Astrocyte (in vitro differentiated cells and primary cell): ENCODE measurements at regions not wholly inside any gene's neighbourhood (a gene's known extent, or its start where the extent isn't known, plus 50 kb on each side); places are given as distances from the start of the nearest gene placed in this dataset.

Experiments
- DNase-seq: peaks from one replicate; pipeline ENCODE4 v3.0.0-alpha.2; 2010; ENCODE audit warnings: low read depth
- FAIRE-seq: peaks from 2 replicates; lab custom pipeline; 2011; peaks lifted over from hg19 to GRCh38; lab: Jason Lieb, UNC
- H2AFZ ChIP-seq: 2 replicates; pipeline ENCODE4 v1.6.0; 2012; ENCODE audit warnings: low read depth, low read length, inconsistent platforms
- H3K27ac ChIP-seq: 2 replicates; pipeline ENCODE4 v1.5.1; 2011; ENCODE audit warnings: low read depth, low read length, inconsistent platforms
- H3K27me3 ChIP-seq: 2 replicates; pipeline ENCODE4 v1.6.0; 2011; ENCODE audit warnings: low read length, inconsistent platforms; ENCODE audit not compliant: insufficient read depth
- H3K36me3 ChIP-seq: 2 replicates; pipeline ENCODE4 v1.5.1; 2011; ENCODE audit warnings: low read length, inconsistent platforms; ENCODE audit not compliant: insufficient read depth
- H3K4me1 ChIP-seq: 2 replicates; pipeline ENCODE4 v1.5.1; 2011; ENCODE audit warnings: low read length, inconsistent platforms; ENCODE audit not compliant: insufficient read depth
- H3K4me2 ChIP-seq: 2 replicates; pipeline ENCODE4 v1.6.0; 2012; ENCODE audit warnings: low read length, inconsistent platforms
- H3K4me3 ChIP-seq: 2 replicates; pipeline ENCODE4 v1.5.1; 2011; ENCODE audit warnings: low read depth, mild to moderate bottlenecking, low read length, inconsistent platforms; ENCODE audit not compliant: insufficient read depth
- H3K79me2 ChIP-seq: 2 replicates; pipeline ENCODE4 v1.6.0; 2012; ENCODE audit warnings: mild to moderate bottlenecking, low read length, inconsistent platforms; ENCODE audit not compliant: insufficient read depth
- H3K9ac ChIP-seq: 2 replicates; pipeline ENCODE4 v1.6.0; 2012; ENCODE audit warnings: mild to moderate bottlenecking, low read length, inconsistent platforms
- H3K9me3 ChIP-seq: 2 replicates; pipeline ENCODE4 v1.5.1; 2012; ENCODE audit warnings: low read depth, mild to moderate bottlenecking, low read length, inconsistent platforms; ENCODE audit not compliant: insufficient read depth
- H4K20me1 ChIP-seq: 2 replicates; pipeline ENCODE4 v1.6.0; 2012; ENCODE audit warnings: low read length, inconsistent platforms; ENCODE audit not compliant: insufficient read depth
- H3K27ac Mint-ChIP-seq: one replicate; pipeline ENCODE4 v1.8.0; 2021; ENCODE audit warnings: mild to moderate bottlenecking, mixed read lengths; ENCODE audit not compliant: unreplicated experiment
- H3K27me3 Mint-ChIP-seq: one replicate; pipeline ENCODE4 v1.8.0; 2021; ENCODE audit warnings: low read depth, mixed read lengths; ENCODE audit not compliant: unreplicated experiment
- H3K36me3 Mint-ChIP-seq: one replicate; pipeline ENCODE4 v1.8.0; 2021; ENCODE audit warnings: low read depth, mixed read lengths; ENCODE audit not compliant: unreplicated experiment
- H3K4me1 Mint-ChIP-seq: one replicate; pipeline ENCODE4 v1.8.0; 2021; ENCODE audit warnings: low read depth, mixed read lengths; ENCODE audit not compliant: unreplicated experiment
- H3K4me3 Mint-ChIP-seq: one replicate; pipeline ENCODE4 v1.8.0; 2021; ENCODE audit warnings: mild to moderate bottlenecking, moderate library complexity, mixed read lengths; ENCODE audit not compliant: unreplicated experiment
- H3K9me3 Mint-ChIP-seq: one replicate; pipeline ENCODE4 v1.8.0; 2021; ENCODE audit warnings: mild to moderate bottlenecking, mixed read lengths; ENCODE audit not compliant: unreplicated experiment
- CTCF ChIP-seq: IDR thresholded peaks from 2 replicates; pipeline ENCODE4 v1.5.1; 2011; ENCODE audit warnings: low read depth, mild to moderate bottlenecking, inconsistent platforms, low read length, moderate library complexity; ENCODE audit not compliant: insufficient read depth
- EZH2 ChIP-seq: IDR thresholded peaks from 2 replicates; pipeline ENCODE4 v1.6.1; 2012; ENCODE audit warnings: mild to moderate bottlenecking, low read length, inconsistent platforms; ENCODE audit not compliant: insufficient read depth

GRCh38 chr5:161602736-161603135 lies 56.2 kb upstream of the GABRB2 start:
- H3K4me1 Mint-ChIP-seq = no peaks in the 10 kb centered on the region
- TF ChIP-seq EZH2 (no peak), CTCF (no peak)
- no peaks in the 10 kb centered on the region for H3K9me3 Mint-ChIP-seq

GRCh38 chr5:161600156-161600555 lies 53.6 kb upstream of the GABRB2 start:
- Mint-ChIP-seq H3K4me1 (no peaks in the 10 kb centered on the region), H3K27ac (no peak overlapping the region), H3K9me3 (peaks cover 3% of the 10 kb centered on the region), H3K27me3 (no peaks in the 10 kb centered on the region), H3K4me3 (peak overlapping the region; percentile 41), H3K36me3 (no peaks in the 10 kb centered on the region)
- no peak overlapping the region for H3K4me3 ChIP-seq
- no peak for FAIRE-seq
- H3K27ac ChIP-seq = no peak overlapping the region
- no peak for TF ChIP-seq CTCF
- TF ChIP-seq EZH2 = no peak
- no peaks in the 10 kb centered on the region for H4K20me1 ChIP-seq
- H3K79me2 ChIP-seq = no peaks in the 10 kb centered on the region
- no peak for DNase-seq
- H3K4me1 ChIP-seq = no peaks in the 10 kb centered on the region
- no peaks in the 10 kb centered on the region for H3K27me3 ChIP-seq
- no peak overlapping the region for H2AFZ ChIP-seq
- H3K4me2 ChIP-seq = no peak overlapping the region
- no peaks in the 10 kb centered on the region for H3K9me3 ChIP-seq
- no peak overlapping the region for H3K9ac ChIP-seq
- H3K36me3 ChIP-seq = no peaks in the 10 kb centered on the region

More at GRCh38 chr5:161602736-161603135, 56.2 kb upstream of the GABRB2 start:
- no peaks in the 10 kb centered on the region for H4K20me1 ChIP-seq
- no peaks in the 10 kb centered on the region for H3K9me3 ChIP-seq
- H3K4me3 ChIP-seq = no peak overlapping the region
- H3K27me3 ChIP-seq = no peaks in the 10 kb centered on the region
- H3K79me2 ChIP-seq = no peaks in the 10 kb centered on the region
- no peaks in the 10 kb centered on the region for H3K27me3 Mint-ChIP-seq
- H3K4me2 ChIP-seq = no peak overlapping the region
- H3K9ac ChIP-seq = no peak overlapping the region
- no peak overlapping the region for H3K27ac ChIP-seq
- no peaks in the 10 kb centered on the region for H3K36me3 Mint-ChIP-seq
- FAIRE-seq (no peak), DNase-seq (no peak)
- no peaks in the 10 kb centered on the region for H3K4me1 ChIP-seq
- no peaks in the 10 kb centered on the region for H3K36me3 ChIP-seq
- H3K27ac Mint-ChIP-seq = no peak overlapping the region
- no peak overlapping the region for H3K4me3 Mint-ChIP-seq
- H2AFZ ChIP-seq = no peak overlapping the region

GRCh38 chr5:161598686-161599085 lies 52.2 kb upstream of the GABRB2 start:
- no peaks in the 10 kb centered on the region for H3K9me3 ChIP-seq
- Mint-ChIP-seq H3K9me3 (peaks cover 3% of the 10 kb centered on the region), H3K27me3 (no peaks in the 10 kb centered on the region), H3K36me3 (no peaks in the 10 kb centered on the region), H3K4me3 (no peak overlapping the region), H3K4me1 (no peaks in the 10 kb centered on the region), H3K27ac (no peak overlapping the region)
- FAIRE-seq (no peak), DNase-seq (no peak)
- H2AFZ ChIP-seq = no peak overlapping the region
- H3K27ac ChIP-seq = no peak overlapping the region
- H3K9ac ChIP-seq = no peak overlapping the region
- H4K20me1 ChIP-seq = no peaks in the 10 kb centered on the region
- H3K36me3 ChIP-seq = no peaks in the 10 kb centered on the region
- no peaks in the 10 kb centered on the region for H3K27me3 ChIP-seq
- TF ChIP-seq EZH2 (no peak), CTCF (no peak)
- no peak overlapping the region for H3K4me3 ChIP-seq
- H3K4me2 ChIP-seq = no peak overlapping the region
- no peaks in the 10 kb centered on the region for H3K79me2 ChIP-seq
- no peaks in the 10 kb centered on the region for H3K4me1 ChIP-seq
